GM10266 (cell line): ENCODE measurements at regions not wholly inside any gene's neighbourhood (a gene's known extent, or its start where the extent isn't known, plus 50 kb on each side); places are given as distances from the start of the nearest gene placed in this dataset.

ENCODE experiments used
- DNase-seq: peaks from one replicate; pipeline ENCODE4 v3.0.0; 2012; ENCODE audit errors: extremely low spot score
- TF ChIP-seq, protein P1 (sequence below): IDR thresholded peaks from 2 replicates; pipeline ENCODE4 v1.5.1; 2012; ENCODE audit warnings: mild to moderate bottlenecking, low read depth; ENCODE audit not compliant: control insufficient read depth, insufficient read depth; ENCODE audit errors: missing control alignments

DNA sequence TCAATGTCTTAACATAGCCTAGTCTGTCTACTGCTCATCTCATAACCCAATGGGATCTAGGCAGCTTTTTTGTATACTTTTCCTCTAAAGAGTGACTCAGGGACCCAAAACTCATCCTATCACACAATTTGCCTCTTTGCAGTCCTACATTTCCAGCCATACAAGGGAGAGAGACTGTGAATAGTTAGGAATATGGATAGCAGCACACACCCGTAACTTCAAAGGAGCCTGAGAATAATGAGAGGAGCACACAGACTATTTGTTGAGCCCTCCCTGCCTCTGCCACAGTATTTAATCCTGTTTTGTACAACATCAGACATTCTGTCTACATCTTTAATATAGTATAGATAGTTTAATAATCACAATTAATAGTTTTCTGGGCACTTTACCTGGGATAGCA lies 83.2 kb downstream of the AREG start:
- TF ChIP-seq, protein P1, sequence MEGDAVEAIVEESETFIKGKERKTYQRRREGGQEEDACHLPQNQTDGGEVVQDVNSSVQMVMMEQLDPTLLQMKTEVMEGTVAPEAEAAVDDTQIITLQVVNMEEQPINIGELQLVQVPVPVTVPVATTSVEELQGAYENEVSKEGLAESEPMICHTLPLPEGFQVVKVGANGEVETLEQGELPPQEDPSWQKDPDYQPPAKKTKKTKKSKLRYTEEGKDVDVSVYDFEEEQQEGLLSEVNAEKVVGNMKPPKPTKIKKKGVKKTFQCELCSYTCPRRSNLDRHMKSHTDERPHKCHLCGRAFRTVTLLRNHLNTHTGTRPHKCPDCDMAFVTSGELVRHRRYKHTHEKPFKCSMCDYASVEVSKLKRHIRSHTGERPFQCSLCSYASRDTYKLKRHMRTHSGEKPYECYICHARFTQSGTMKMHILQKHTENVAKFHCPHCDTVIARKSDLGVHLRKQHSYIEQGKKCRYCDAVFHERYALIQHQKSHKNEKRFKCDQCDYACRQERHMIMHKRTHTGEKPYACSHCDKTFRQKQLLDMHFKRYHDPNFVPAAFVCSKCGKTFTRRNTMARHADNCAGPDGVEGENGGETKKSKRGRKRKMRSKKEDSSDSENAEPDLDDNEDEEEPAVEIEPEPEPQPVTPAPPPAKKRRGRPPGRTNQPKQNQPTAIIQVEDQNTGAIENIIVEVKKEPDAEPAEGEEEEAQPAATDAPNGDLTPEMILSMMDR, result no peak
- no peak for DNase-seq

DNA sequence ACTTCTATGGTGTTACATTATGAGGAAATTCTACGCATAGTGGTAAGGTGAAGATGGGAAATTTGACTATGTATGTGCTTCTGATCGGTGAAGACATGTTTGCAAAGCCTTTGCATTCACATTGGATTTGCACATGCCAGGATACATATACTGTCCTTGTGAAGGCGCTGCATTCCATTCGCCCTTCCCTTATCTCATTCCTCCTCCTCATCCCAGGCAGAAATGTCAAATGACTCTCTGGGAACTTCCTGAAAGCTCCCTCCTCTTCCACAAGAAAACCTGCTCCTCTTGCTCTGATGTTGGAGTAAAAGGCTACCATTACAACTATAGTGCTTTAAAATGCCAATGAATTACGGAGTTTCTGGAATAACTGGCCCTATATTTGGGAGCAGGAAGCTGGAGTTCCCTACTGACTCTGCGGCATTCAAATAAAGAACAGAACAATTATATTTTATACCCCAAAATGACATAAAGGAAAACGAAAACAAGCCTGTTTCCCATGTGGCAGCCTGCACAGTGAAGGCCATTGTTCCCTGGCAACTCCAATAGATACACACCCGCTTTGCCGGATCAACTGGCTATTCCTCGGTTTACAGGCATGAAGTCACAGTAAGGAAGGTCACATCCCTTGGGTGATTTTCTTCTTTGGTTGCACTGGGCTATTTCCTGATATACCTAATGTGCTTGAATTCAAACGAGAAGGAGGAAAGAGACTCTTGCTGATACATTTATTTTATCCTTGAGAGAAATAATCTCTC lies 84.5 kb downstream of the AREG start:
- TF ChIP-seq, protein P1, result no peak
- no peak for DNase-seq

DNA sequence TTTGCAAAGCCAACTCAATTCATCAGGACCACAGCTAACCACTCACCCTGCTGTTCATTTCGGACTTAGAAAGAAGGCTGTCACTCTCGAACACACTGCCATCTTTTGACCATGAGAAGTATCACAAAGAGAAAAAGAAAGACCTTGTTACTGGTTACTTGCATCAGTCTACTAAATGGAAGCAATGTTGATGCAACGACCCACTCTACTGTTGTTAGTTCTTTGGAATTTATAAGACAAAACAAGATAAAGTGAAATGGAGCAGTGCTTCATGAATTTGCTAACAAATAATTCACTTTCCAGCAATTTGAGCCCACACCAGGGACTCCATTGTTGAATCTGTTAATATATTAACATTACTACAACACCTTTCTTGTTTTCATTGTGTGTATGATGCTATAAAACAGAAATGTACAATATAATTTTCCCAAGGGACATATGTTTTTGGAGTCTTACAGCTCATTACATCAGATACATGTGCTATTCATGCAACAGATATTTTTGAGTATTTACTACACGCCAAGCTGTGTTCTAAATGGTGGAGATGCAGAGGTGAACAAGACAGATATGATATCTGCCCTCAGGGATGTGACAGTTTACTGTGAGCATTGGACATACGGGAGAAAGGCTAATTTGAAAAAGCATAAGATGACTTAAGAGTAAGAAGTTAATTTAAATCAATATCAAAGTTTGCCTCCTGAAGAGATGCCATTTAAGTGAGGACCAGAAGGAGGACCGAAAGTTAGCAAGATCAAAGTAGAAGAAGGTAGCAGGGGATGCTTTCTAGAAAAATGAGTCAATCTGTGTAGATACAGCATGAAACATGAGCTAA lies 87.2 kb downstream of the AREG start:
- TF ChIP-seq, protein P1, result peak; percentile 53
- peak; percentile 17 for DNase-seq

DNA sequence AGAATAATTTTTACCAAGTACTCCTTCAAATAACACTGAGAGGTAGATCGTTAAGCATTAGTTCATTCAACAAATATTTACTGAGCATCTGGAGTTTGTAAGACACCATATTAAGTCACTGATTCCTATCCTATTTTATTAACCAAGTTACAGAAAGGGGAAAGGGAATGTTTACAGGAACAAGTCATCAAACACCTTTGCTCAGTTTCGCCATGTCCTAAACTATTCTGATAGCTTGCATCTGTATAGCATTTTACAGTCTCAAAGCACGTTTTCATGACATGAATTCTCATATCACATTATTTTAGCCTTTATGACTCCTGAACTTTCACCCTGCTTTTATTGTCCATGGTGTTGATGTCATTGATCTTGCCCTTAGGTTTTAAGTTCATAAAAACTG lies 89.2 kb downstream of the AREG start:
- TF ChIP-seq, protein P1, result no peak
- no peak for DNase-seq

DNA sequence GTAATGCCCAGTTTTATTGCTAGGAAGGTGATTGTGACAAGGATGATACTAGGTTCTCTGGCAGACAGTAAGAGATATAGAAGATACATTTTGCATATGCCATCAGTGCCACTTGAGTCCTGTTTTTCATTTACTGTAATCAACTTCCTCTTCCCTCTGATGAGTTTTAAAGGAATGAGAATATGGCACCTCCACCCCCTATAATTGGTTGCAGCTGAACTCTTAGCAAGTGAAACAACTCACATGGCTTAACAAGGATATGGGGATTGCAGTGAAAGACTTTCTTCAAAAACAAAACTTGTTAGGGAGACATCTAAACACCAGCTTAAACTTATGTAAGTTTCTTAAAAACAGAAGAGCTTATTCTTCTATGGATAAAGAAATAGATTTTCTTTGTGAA lies 90.0 kb downstream of the AREG start:
- TF ChIP-seq, protein P1, result no peak
- no peak for DNase-seq

DNA sequence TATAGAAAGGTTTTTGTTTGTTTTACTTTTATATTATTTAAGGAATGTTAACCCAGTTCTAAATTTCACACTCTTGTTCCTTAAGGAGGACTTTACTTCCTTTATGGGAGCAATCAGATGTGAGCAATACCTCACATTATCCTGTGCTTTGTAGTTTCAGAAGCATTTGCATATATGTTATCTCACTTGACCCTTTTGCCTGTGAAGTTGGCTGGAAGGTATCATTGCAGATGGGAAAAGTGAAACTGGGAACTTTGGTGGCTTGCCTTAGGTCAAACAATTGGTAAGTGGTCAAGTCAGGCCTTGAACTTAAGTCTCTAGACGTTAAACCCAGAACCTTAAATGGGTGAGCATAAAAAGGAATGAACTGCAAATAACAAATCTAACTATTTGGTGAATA lies 90.6 kb downstream of the AREG start:
- TF ChIP-seq, protein P1, result no peak
- no peak for DNase-seq

DNA sequence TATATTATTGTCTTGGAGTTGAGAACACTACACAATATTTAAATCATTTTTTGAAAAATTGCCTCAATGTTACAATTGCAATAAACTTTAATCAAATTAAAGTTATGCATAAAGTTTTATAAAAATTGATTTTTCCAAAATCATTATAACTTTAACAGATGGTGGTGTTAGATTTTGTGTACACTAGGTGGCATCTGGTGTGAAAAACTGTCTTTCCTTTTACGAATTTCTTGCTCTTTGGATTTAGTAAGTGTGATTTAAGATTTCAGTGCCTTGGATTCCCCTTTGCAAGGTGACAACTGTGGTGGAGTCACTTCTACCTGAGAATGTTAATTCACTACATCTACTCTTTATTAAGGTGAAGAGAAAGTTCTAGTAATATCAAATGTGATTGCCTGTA lies 91.6 kb downstream of the AREG start:
- TF ChIP-seq, protein P1, result no peak
- DNase-seq, result no peak
